ENCODE measurements at regions not wholly inside any gene's neighbourhood (a gene's known extent, or its start where the extent isn't known, plus 50 kb on each side); places are given as distances from the start of the nearest gene placed in this dataset.

GRCh38 chr2:212902421-212902820, 249.0 kb downstream of the IKZF2 start:
- TF ChIP-seq CTCF (IDR thresholded peaks at IDR 0.05) (no peak), MAX (IDR thresholded peaks at IDR 0.05; ENCODE audit: low read depth) (no peak), POLR2AphosphoS5 (IDR thresholded peaks at IDR 0.05; ENCODE audit: low read depth, low read length) (no peak), REST (IDR thresholded peaks at IDR 0.05; ENCODE audit: low read depth, low read length) (no peak), EZH2phosphoT487 (IDR thresholded peaks at IDR 0.05; ENCODE audit: borderline replicate concordance, low read depth) (no peak), RAD21 (IDR thresholded peaks at IDR 0.05; ENCODE audit: low read length) (no peak), USF2 (IDR thresholded peaks at IDR 0.05; ENCODE audit: borderline replicate concordance, low read depth, low read length) (no peak)
